K562 (cell line): ENCODE measurements at regions not wholly inside any gene's neighbourhood (a gene's known extent, or its start where the extent isn't known, plus 50 kb on each side); places are given as distances from the start of the nearest gene placed in this dataset.
A peak's percentile ranks its signal among the peaks of the same experiment; 100 is the strongest.

Source experiments
- ATAC-seq: fragments of 200-7000 bp; cut with Tn5 transposase; 3 replicates; pipeline ENCODE4 v1.9.1; 2020; ENCODE audit warnings: moderate library complexity
- BruUV-seq: library from RNA; stranded (reverse); fragments of 400-500 nt; replicated peaks from 2 replicates; lab custom pipeline; 2021; lab: Mats Ljungman, UMichigan
- CTCF ChIA-PET: fragments of 300-600 bp; formaldehyde crosslinking; extraction: SDS; loops from one replicate; lab custom pipeline; 2021; ENCODE audit warnings: low intra/inter-chr PET ratio; lab: Yijun Ruan, JAX
- POLR2A ChIA-PET: fragments of 300-600, 350-650 bp; sonication (Branson Sonifier 250); formaldehyde crosslinking; extraction: SDS; loops from one replicate; lab custom pipeline; 2021; ENCODE audit warnings: antibody characterized with exemption, inconsistent platforms; lab: Yijun Ruan, JAX
- DNase-seq, 4 experiments: peaks; one replicate each; pipeline versions ENCODE4 v3.0.0 to v3.0.0-alpha.2; 2011 to 2018; ENCODE audit warnings: low spot score in 3 of 4, mixed read lengths in 3 of 4; ENCODE audit errors: extremely low read depth in 1 of 4
- FAIRE-seq: peaks from 2 replicates; lab custom pipeline; 2011; peaks lifted over from hg19 to GRCh38; lab: Jason Lieb, UNC
- H2AFZ ChIP-seq: 2 replicates; pipeline ENCODE4 v1.6.0; 2011; ENCODE audit warnings: low read depth, low read length, control low read depth, inconsistent platforms
- H3K27ac ChIP-seq: fragments of 200-600 bp; 3 replicates; pipeline ENCODE4 v1.8.0; 2011; ENCODE audit warnings: low read depth, mild to moderate bottlenecking, control low read depth, inconsistent platforms, low read length, moderate library complexity, mixed read lengths; ENCODE audit errors: extremely low read depth
- H3K27me3 ChIP-seq, 2 experiments: fragments of 300-600 bp in 1 of 2; 2 replicates in 1 of 2; 3 replicates in 1 of 2; pipeline versions ENCODE4 v1.6.0 to v1.8.0; 2011; ENCODE audit warnings: inconsistent platforms in 2 of 2, low read length in 2 of 2, mild to moderate bottlenecking in 1 of 2, mixed read lengths in 1 of 2, moderate library complexity in 1 of 2; ENCODE audit not compliant: control insufficient read depth in 2 of 2, insufficient read depth in 2 of 2
- H3K36me3 ChIP-seq: fragments of 300-600 bp; 3 replicates; pipeline ENCODE4 v1.8.0; 2011; ENCODE audit warnings: mild to moderate bottlenecking, low read length, inconsistent platforms; ENCODE audit not compliant: control insufficient read depth, insufficient read depth
- H3K4me1 ChIP-seq, 2 experiments: fragments of 200-600 bp in 1 of 2; replicated peaks in 1 of 2; 2 replicates in 1 of 2; 3 replicates in 1 of 2; pipeline versions ENCODE4 v1.5.1 to v1.8.0; 2011; ENCODE audit warnings: inconsistent platforms in 2 of 2, low read length in 2 of 2, mild to moderate bottlenecking in 1 of 2, mixed read lengths in 1 of 2, moderate library complexity in 1 of 2; ENCODE audit not compliant: control insufficient read depth in 2 of 2, insufficient read depth in 2 of 2
- H3K4me2 ChIP-seq: 2 replicates; pipeline ENCODE4 v1.6.1; 2011; ENCODE audit warnings: low read length, control low read depth, inconsistent platforms, mixed read lengths; ENCODE audit not compliant: insufficient read depth
- H3K4me3 ChIP-seq: fragments of 200-600 bp; sonication (generic), shearing (Covaris generic); 2 replicates; pipeline ENCODE4 v1.5.1; 2016; ENCODE audit warnings: control low read depth, inconsistent platforms
- H3K79me2 ChIP-seq: fragments of 200-600 bp; 3 replicates; pipeline ENCODE4 v1.8.0; 2011; ENCODE audit warnings: low read length, inconsistent platforms; ENCODE audit not compliant: control insufficient read depth, insufficient read depth
- H3K9ac ChIP-seq, 2 experiments: 2 replicates each; pipeline versions ENCODE4 v1.6.0 to v1.6.1; 2011; ENCODE audit warnings: low read depth in 2 of 2, low read length in 2 of 2, control low read depth in 1 of 2, inconsistent platforms in 1 of 2, mild to moderate bottlenecking in 1 of 2, mixed read lengths in 1 of 2; ENCODE audit not compliant: insufficient read depth in 1 of 2
- H3K9me1 ChIP-seq: one replicate; pipeline ENCODE4 v1.6.0; 2011; ENCODE audit warnings: inconsistent platforms, mild to moderate bottlenecking, low read length, moderate library complexity; ENCODE audit not compliant: control insufficient read depth, insufficient read depth
- H3K9me3 ChIP-seq: replicated peaks from 2 replicates; pipeline ENCODE4 v1.5.1; 2011; ENCODE audit warnings: low read depth, low read length, inconsistent platforms; ENCODE audit not compliant: control insufficient read depth, insufficient read depth
- H4K20me1 ChIP-seq: replicated peaks from 2 replicates; pipeline ENCODE4 v1.6.1; 2011; ENCODE audit warnings: low read length, inconsistent platforms, mixed read lengths; ENCODE audit not compliant: control insufficient read depth, insufficient read depth
- ARID1B ChIP-seq: fragments of 450-650 bp; IDR thresholded peaks from 2 replicates; pipeline ENCODE4 v1.6.1; 2016; ENCODE audit warnings: antibody characterized with exemption, mild to moderate bottlenecking, inconsistent platforms
- CBFA2T3 ChIP-seq: fragments of 450-650 bp; IDR thresholded peaks from 2 replicates; pipeline ENCODE4 v1.6.1; 2017
- CTBP1 ChIP-seq: fragments of 450-650 bp; IDR thresholded peaks from 2 replicates; pipeline ENCODE4 v1.6.1; 2016; ENCODE audit warnings: borderline replicate concordance
- CXXC5 ChIP-seq: fragments of 250-450 bp; sonication (Bioruptor Pico); IDR thresholded peaks from 2 replicates; pipeline ENCODE4 v1.8.0; 2022; ENCODE audit warnings: inconsistent platforms, mild to moderate bottlenecking, moderate library complexity
- GATA2 ChIP-seq: sonication (generic); formaldehyde crosslinking; IDR thresholded peaks from 2 replicates; pipeline ENCODE4 v1.4.0; 2020; ENCODE audit warnings: mild to moderate bottlenecking, missing genetic modification reagents
- KDM1A ChIP-seq, 2 experiments: fragments of 450-650 bp; IDR thresholded peaks; 2 replicates each; pipeline ENCODE4 v1.6.1; 2016; ENCODE audit warnings: mild to moderate bottlenecking in 2 of 2
- MTA2 ChIP-seq: fragments of 450-650 bp; IDR thresholded peaks from 2 replicates; pipeline ENCODE4 v1.6.1; 2016; ENCODE audit warnings: low read depth
- MTF1 ChIP-seq: fragments of 250-450 bp; sonication (Bioruptor Pico); IDR thresholded peaks from 2 replicates; pipeline ENCODE4 v1.9.0; 2021; ENCODE audit warnings: moderate library complexity, mild to moderate bottlenecking, inconsistent platforms, borderline replicate concordance
- PHF21A ChIP-seq: fragments of 450-650 bp; IDR thresholded peaks from 2 replicates; pipeline ENCODE4 v1.6.1; 2017; ENCODE audit warnings: low read depth, borderline replicate concordance
- SMARCA4 ChIP-seq: fragments of 450-650 bp; IDR thresholded peaks from 2 replicates; pipeline ENCODE4 v1.6.1; 2016
- TAL1 ChIP-seq: fragments of 450-650 bp; IDR thresholded peaks from 2 replicates; pipeline ENCODE4 v1.6.1; 2016; ENCODE audit warnings: mild to moderate bottlenecking
- TCF3 ChIP-seq: sonication (generic); formaldehyde crosslinking; IDR thresholded peaks from 2 replicates; pipeline ENCODE4 v1.4.0; 2020; ENCODE audit warnings: mild to moderate bottlenecking, missing genetic modification reagents
- TEAD4 ChIP-seq, 2 experiments: sonication (generic) in 1 of 2; formaldehyde crosslinking in 1 of 2; IDR thresholded peaks; 2 replicates each; pipeline versions ENCODE4 v1.6.1 to v1.8.0; 2012 to 2022; ENCODE audit warnings: borderline replicate concordance in 1 of 2, inconsistent platforms in 1 of 2, low read length in 1 of 2, mild to moderate bottlenecking in 1 of 2, missing genetic modification reagents in 1 of 2
- ZNF41 ChIP-seq: fragments of 250-450 bp; sonication (Bioruptor Pico); conservative IDR thresholded peaks from 2 replicates; pipeline ENCODE4 v1.4.0; 2020; ENCODE audit warnings: mild to moderate bottlenecking
- WGBS: fragments of 100-300 bp; shearing (Covaris generic); methylation state at CpG from one replicate; pipeline ENCODE4 v1.1.6; 2016; ENCODE audit warnings: low coverage, mixed read lengths; ENCODE audit not compliant: insufficient coverage; ENCODE audit errors: missing lambda C conversion rate; 5-methylcytosine and 5-hydroxymethylcytosine counted together
- in situ Hi-C: fragments of 300-500 bp; cut with MboI; formaldehyde crosslinking; loops from 4 replicates; pipeline ENCODE4 v1.15.0; 2018; ENCODE audit warnings: inconsistent platforms, mixed read lengths
- intact Hi-C: fragments of 100-400 bp; cut with micrococcal nuclease; formaldehyde crosslinking; loops from 2 replicates; pipeline ENCODE4 v1.14.2; 2022
- TF ChIP-seq, protein P1 (sequence below): fragments of 250-450 bp; sonication (Bioruptor Pico); IDR thresholded peaks from 2 replicates; pipeline ENCODE4 v1.8.0; 2022; ENCODE audit warnings: moderate library complexity, mild to moderate bottlenecking, inconsistent platforms
- TF ChIP-seq, protein P2 (sequence below): fragments of 250-450 bp; sonication (Bioruptor Pico); IDR thresholded peaks from 2 replicates; pipeline ENCODE4 v1.8.0; 2021; ENCODE audit warnings: borderline replicate concordance, mild to moderate bottlenecking, moderate library complexity; ENCODE audit not compliant: poor library complexity, severe bottlenecking

DNA sequence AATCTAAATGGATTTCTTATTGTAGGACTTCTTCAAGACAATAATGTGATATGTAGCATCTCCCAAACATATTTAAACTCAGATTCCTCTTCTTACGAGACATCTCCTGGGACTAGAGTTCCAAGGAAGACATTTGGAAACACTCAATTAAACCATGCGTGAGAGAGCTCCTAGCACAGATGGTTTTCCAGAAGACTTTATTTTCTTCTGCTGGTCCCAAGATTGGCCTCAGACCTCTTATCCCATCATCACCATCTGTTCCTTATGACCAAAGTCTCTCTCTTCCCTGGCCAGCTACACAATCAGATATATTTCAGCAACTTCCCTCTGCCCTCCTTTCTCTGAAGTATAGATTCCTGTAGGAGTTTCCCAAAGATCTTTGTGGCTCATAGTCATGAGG is 93.2 kb upstream of the JARID2 start:
- FAIRE-seq (no peak), ATAC-seq (no peak), DNase-seq (peak in 1 of 4 experiments; percentile 44)
- Histone ChIP-seq H3K4me1 (peaks cover 2 to 3% of the 10 kb centered on the region in 2 experiments; a peak in 3 of 5 replicates), H3K9me1 (no peaks in the 10 kb centered on the region), H3K9ac (no peak overlapping the region), H2AFZ (no peak overlapping the region; the same call in 1 of the 2 replicates), H3K36me3 (no peaks in the 10 kb centered on the region), H3K27ac (no peak overlapping the region), H4K20me1 (no peaks in the 10 kb centered on the region), H3K4me2 (no peak overlapping the region), H3K79me2 (no peaks in the 10 kb centered on the region), H3K4me3 (no peak overlapping the region), H3K27me3 (no peaks in the 10 kb centered on the region), H3K9me3 (no peaks in the 10 kb centered on the region)
- CTCF ChIA-PET: no interaction called here
- WGBS: 55% methylated on average over 2 of the region's 2 CpGs
- POLR2A ChIA-PET: interaction anchor here (0.7 kb wide), 1 partner anchor 388 kb away, joined by 3 read pairs; no protein-coding TSS in a partner anchor
- intact Hi-C loops (no loop called here), in situ Hi-C loops (no loop called here)
- peak; percentile 67 for TF ChIP-seq ARID1B
- peak; percentile 65; the same call in 1 of the 2 replicates for TF ChIP-seq TEAD4 (IDR thresholded peaks at IDR 0.05; ENCODE audit: low read length)
- TF ChIP-seq TEAD4 (CRISPR knock-in tag; IDR thresholded peaks at IDR 0.05; ENCODE audit: borderline replicate concordance): no peak
- TF ChIP-seq TCF3: peak; percentile 64
- peak; percentile 58; the same call in 1 of the 2 replicates for TF ChIP-seq CTBP1
- TF ChIP-seq GATA2 (CRISPR knock-in tag): peak; percentile 38; the same call in 1 of the 2 replicates
- no peak for TF ChIP-seq MTF1 (CRISPR knock-in tag)
- TF ChIP-seq KDM1A (IDR thresholded peaks at IDR 0.05): no peak
- peak; percentile 55 for TF ChIP-seq TAL1
- peak; percentile 36; the same call in 1 of the 2 replicates for TF ChIP-seq SMARCA4
- no peak for TF ChIP-seq ZNF41 (CRISPR knock-in tag)
- peak; percentile 30; the same call in 1 of the 2 replicates for TF ChIP-seq MTA2
- no peak for TF ChIP-seq CXXC5 (CRISPR knock-in tag)
- peak; percentile 65 for TF ChIP-seq CBFA2T3
- TF ChIP-seq, protein P1, sequence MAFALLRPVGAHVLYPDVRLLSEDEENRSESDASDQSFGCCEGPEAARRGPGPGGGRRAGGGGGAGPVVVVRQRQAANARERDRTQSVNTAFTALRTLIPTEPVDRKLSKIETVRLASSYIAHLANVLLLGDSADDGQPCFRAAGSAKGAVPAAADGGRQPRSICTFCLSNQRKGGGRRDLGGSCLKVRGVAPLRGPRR (CRISPR knock-in tag): no peak
- TF ChIP-seq, protein P2, sequence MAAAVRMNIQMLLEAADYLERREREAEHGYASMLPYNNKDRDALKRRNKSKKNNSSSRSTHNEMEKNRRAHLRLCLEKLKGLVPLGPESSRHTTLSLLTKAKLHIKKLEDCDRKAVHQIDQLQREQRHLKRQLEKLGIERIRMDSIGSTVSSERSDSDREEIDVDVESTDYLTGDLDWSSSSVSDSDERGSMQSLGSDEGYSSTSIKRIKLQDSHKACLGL: no peak
- no peak for TF ChIP-seq PHF21A
- BruUV-seq: no TSS peak
